Fibroblast of lung (primary cell): ENCODE measurements at regions not wholly inside any gene's neighbourhood (a gene's known extent, or its start where the extent isn't known, plus 50 kb on each side); places are given as distances from the start of the nearest gene placed in this dataset.
"Not testable (repeated sequence)": the region's sequence is repeated elsewhere in the genome, so short reads cannot be mapped to it uniquely, and the experiment has no call there.

Source experiments
- DNase-seq, 2 donors: peaks; one replicate each; pipeline versions ENCODE4 v3.0.0 to v3.0.0-alpha.2; 2010; ENCODE audit warnings: low read depth in 2 of 2
- H2AFZ ChIP-seq: 2 replicates; pipeline ENCODE4 v1.5.1; 2012; ENCODE audit warnings: low read length, control low read depth, inconsistent platforms
- H3K27ac ChIP-seq: 2 replicates; pipeline ENCODE4 v1.5.1; 2011; ENCODE audit warnings: low read length, control low read depth; ENCODE audit not compliant: insufficient read depth
- H3K27me3 ChIP-seq: 2 replicates; pipeline ENCODE4 v1.5.1; 2011; ENCODE audit warnings: mild to moderate bottlenecking, low read length; ENCODE audit not compliant: control insufficient read depth, insufficient read depth
- H3K36me3 ChIP-seq: 2 replicates; pipeline ENCODE4 v1.5.1; 2011; ENCODE audit warnings: low read length; ENCODE audit not compliant: control insufficient read depth, insufficient read depth
- H3K4me1 ChIP-seq: 2 replicates; pipeline ENCODE4 v1.5.1; 2011; ENCODE audit warnings: low read length; ENCODE audit not compliant: control insufficient read depth, insufficient read depth; ENCODE audit errors: extremely low read depth
- H3K4me2 ChIP-seq: 2 replicates; pipeline ENCODE4 v1.5.1; 2011; ENCODE audit warnings: low read length, control low read depth; ENCODE audit not compliant: insufficient read depth; ENCODE audit errors: extremely low read depth
- H3K4me3 ChIP-seq, 4 experiments: fragments of 200-600 bp in 1 of 4; sonication (generic) in 1 of 4; replicated peaks in 1 of 4; 2 replicates each; pipeline ENCODE4 v1.5.1; 2011 to 2016; ENCODE audit warnings: low read length in 4 of 4, low read depth in 3 of 4, mild to moderate bottlenecking in 3 of 4, control low read depth in 2 of 4, inconsistent platforms in 1 of 4, mixed read lengths in 1 of 4; ENCODE audit not compliant: insufficient read depth in 1 of 4; ENCODE audit errors: control extremely low read depth in 1 of 4
- H3K79me2 ChIP-seq: 2 replicates; pipeline ENCODE4 v1.5.1; 2012; ENCODE audit warnings: mild to moderate bottlenecking, low read length, inconsistent platforms; ENCODE audit not compliant: control insufficient read depth, insufficient read depth
- H3K9ac ChIP-seq: 2 replicates; pipeline ENCODE4 v1.5.1; 2011; ENCODE audit warnings: mild to moderate bottlenecking, low read length, control low read depth; ENCODE audit not compliant: insufficient read depth
- H3K9me3 ChIP-seq: 2 replicates; pipeline ENCODE4 v1.5.1; 2012; ENCODE audit warnings: low read depth, low read length; ENCODE audit not compliant: control insufficient read depth, insufficient read depth
- H4K20me1 ChIP-seq: 2 replicates; pipeline ENCODE4 v1.5.1; 2011; ENCODE audit warnings: low read length; ENCODE audit not compliant: control insufficient read depth, insufficient read depth; ENCODE audit errors: extremely low read depth

DNA sequence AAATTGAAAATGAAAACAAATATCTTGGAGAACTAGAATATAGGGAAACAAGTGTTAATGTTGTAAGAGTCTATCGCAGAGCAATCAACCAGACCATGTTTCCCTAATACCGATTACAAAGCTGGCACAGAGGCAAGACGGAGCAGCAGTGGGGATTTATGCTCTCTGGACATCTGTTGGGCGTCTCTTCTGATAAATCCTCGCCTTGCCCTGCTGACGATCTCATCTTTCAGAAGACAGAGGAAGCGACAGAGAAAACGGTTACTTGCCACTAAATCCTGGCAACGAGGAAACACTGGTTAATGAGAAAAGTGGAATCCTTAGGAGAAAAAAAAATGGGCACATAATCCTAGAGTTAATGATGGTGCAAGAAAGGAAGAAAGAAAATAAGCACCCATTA lies 218.5 kb downstream of the NPIPA8 start:
- DNase-seq, H3K4me1 ChIP-seq, H4K20me1 ChIP-seq, H3K36me3 ChIP-seq, H3K4me3 ChIP-seq, H2AFZ ChIP-seq, H3K27ac ChIP-seq, H3K9ac ChIP-seq, H3K27me3 ChIP-seq, H3K79me2 ChIP-seq, H3K9me3 ChIP-seq, H3K4me2 ChIP-seq: not testable (repeated sequence)

DNA sequence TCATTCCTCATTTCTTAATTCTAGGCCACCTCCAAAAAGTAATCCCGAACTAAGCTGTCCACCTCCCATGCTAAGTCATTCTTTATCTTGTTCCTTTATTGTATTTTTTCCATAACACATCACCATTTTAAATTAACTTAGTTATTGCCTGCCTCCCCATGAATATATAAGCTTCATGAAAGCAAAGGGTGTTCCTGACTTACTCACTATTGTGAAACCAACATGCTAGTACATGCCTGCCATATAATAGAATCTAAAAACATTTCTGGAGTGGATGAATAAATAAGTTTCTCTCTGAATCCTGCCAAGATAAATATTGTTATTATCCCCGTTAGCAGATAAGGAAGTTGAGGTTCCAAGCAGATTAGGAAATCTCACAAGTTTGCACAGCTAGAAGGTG lies 232.1 kb downstream of the NPIPA8 start:
- not testable (repeated sequence) for H2AFZ ChIP-seq, H3K36me3 ChIP-seq, H3K4me3 ChIP-seq, H3K4me2 ChIP-seq, H3K9me3 ChIP-seq, H3K27ac ChIP-seq, H3K9ac ChIP-seq, H3K4me1 ChIP-seq, H3K27me3 ChIP-seq, H3K79me2 ChIP-seq, DNase-seq, H4K20me1 ChIP-seq

DNA sequence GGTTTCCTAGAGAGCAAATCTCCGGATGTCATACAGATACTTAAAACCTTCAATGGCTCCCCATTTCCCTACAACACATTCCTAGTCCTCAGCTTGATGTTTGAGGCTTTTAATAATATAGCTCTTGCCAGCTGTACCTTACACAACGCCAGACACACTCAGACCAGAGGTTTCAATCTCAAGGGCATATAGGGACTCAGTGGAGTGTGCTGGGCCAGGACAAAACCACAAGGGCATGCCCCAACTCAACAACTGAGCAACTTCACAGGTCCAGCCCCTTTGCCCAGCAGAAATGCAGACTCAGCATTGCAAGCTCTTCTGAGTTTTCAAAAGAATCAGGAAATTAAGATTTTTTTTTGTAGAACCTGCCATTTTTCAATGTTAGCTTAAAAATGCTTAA lies 235.5 kb downstream of the NPIPA8 start:
- not testable (repeated sequence) for H3K79me2 ChIP-seq, H3K27ac ChIP-seq, H4K20me1 ChIP-seq, H2AFZ ChIP-seq, H3K4me1 ChIP-seq, H3K27me3 ChIP-seq, DNase-seq, H3K4me3 ChIP-seq, H3K4me2 ChIP-seq, H3K9ac ChIP-seq, H3K36me3 ChIP-seq, H3K9me3 ChIP-seq

DNA sequence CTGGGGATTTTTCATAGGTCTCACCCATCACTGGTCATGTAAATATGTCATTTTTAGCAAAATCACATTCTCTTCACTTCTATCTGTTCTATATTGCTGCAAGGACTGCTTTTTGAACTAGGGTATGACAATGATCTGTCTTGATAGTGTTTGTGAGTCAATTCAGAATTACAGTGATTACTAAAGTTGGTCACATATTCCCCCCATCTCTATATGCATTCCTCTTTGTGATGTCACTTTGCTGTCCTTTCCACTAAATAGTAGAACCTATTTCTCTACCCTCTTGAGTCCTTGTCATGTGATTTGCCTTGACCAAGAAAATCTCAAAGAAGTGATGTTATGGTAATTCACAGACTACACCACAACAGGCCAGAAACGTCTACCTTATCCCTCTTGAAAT lies 243.9 kb downstream of the NPIPA8 start:
- not testable (repeated sequence) for H3K36me3 ChIP-seq, H3K27ac ChIP-seq, H3K4me1 ChIP-seq, H3K4me2 ChIP-seq, H4K20me1 ChIP-seq, H3K9me3 ChIP-seq, H3K4me3 ChIP-seq, H2AFZ ChIP-seq, H3K9ac ChIP-seq, H3K27me3 ChIP-seq, H3K79me2 ChIP-seq, DNase-seq

DNA sequence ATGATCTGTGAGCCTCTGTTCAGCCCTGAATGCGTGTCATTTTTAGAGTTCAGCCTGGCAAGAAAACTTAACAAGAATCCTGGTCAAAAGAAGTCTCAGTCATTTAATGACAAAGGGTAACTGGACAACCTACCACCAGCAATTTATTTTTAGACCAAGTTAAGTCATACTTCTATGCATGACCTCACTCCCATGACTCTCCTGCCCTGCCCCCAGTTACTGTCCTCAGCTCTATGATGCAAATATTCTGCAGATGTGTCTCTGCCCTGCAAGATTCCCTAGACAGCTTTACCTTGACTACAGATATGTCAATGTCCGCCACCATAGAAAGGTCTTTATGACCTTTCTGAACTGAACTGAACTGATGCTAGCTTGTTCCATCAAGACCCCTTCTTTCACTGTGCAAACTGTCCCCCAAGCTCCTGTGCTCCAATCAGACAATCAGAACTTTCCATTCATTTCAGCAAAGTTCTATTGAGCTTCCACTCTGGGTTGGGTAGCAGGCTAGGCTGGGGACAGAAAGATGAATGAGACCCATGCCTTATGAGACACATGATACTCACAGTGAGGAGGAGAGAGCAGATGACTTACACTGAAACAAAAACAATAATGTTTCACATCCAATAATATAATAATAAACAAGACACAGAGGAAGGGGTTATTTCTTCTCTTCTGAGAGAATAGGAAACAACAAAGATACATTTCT lies 255.7 kb downstream of the NPIPA8 start:
- not testable (repeated sequence) for H4K20me1 ChIP-seq, H3K4me1 ChIP-seq, H3K79me2 ChIP-seq, H3K36me3 ChIP-seq, H3K27me3 ChIP-seq, H2AFZ ChIP-seq, DNase-seq, H3K4me3 ChIP-seq, H3K9ac ChIP-seq, H3K9me3 ChIP-seq, H3K4me2 ChIP-seq, H3K27ac ChIP-seq

DNA sequence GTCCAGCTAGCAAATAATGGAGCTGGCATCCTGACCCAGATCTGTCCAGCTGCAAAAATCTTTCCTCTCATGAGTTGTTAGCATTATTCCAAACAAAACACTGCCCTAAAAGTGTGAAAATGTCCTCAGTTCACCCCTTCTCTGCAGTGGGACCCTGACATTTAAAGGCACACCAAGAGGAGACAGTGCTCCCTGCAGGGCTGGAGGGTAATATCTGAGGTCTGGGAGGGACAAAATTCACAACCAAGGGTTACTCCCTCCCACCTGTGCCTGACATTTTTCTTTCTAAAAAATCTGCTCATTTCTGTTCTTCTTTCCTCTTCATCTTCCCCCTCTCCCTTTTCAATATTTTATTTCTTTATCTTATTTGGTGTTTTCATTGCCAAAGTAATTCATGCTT lies 258.6 kb downstream of the NPIPA8 start:
- H3K27ac ChIP-seq, H2AFZ ChIP-seq: not testable (repeated sequence)

More for the DNA sequence above, 258.6 kb downstream of the NPIPA8 start:
- not testable (repeated sequence) for DNase-seq, H3K4me2 ChIP-seq, H3K27me3 ChIP-seq, H3K79me2 ChIP-seq, H4K20me1 ChIP-seq, H3K36me3 ChIP-seq, H3K4me1 ChIP-seq, H3K9me3 ChIP-seq, H3K9ac ChIP-seq, H3K4me3 ChIP-seq
